Coronary artery (tissue), 2 donors: ENCODE measurements at regions not wholly inside any gene's neighbourhood (a gene's known extent, or its start where the extent isn't known, plus 50 kb on each side); places are given as distances from the start of the nearest gene placed in this dataset.

ENCODE experiments used
- DNase-seq: peaks from one replicate; pipeline ENCODE4 v3.0.0-alpha.2; 2017; ENCODE audit warnings: low spot score
- H3K27ac ChIP-seq, 2 donors: fragments of 200-600 bp; sonication (generic); one replicate each; pipeline ENCODE4 v1.5.1; 2016 to 2019
- H3K4me3 ChIP-seq: fragments of 200-600 bp; sonication (generic); 2 replicates; pipeline ENCODE4 v1.5.1; 2016; ENCODE audit warnings: mild to moderate bottlenecking, moderate library complexity
- CTCF ChIP-seq: fragments of 200-600 bp; sonication (generic); IDR thresholded peaks from one replicate; pipeline ENCODE4 v1.5.1; 2019; ENCODE audit warnings: antibody characterized with exemption

- H3K4me3 ChIP-seq: no peak overlapping the region
- H3K27ac ChIP-seq: no peak overlapping the region
- DNase-seq: no peak
- TF ChIP-seq CTCF: no peak
Observed at GRCh38 chr3:27883266-27883665, 161.1 kb upstream of the EOMES start.

DNA sequence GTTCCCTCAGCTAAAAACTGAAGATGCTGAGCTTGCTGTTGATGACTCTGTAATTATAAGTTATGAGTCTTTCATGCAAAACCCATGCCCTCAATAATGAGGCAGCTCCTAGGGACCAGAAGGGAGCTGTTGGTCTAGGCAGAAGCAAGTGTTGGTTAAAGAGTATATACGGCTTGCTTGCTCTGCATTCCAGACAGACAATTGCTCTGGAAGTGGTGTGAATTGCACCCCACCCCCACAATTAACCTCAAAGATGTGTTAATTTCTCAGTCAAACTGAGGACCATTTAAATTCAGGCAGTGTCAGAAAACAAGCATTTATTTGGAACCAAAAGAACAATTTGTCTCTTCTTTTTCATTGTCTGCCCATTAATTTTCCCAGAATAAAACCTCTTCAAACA is 163.5 kb upstream of the EOMES start:
- no peak for DNase-seq
- Histone ChIP-seq H3K27ac (no peak overlapping the region), H3K4me3 (no peak overlapping the region)
- no peak for TF ChIP-seq CTCF

- Histone ChIP-seq H3K4me3 (no peak overlapping the region), H3K27ac (no peak overlapping the region)
- DNase-seq: no peak
- TF ChIP-seq CTCF: no peak
Observed at GRCh38 chr3:27888562-27888961, 166.4 kb upstream of the EOMES start.

GRCh38 chr3:27889745-27890144 is 167.6 kb upstream of the EOMES start:
- no peak for DNase-seq
- no peak for TF ChIP-seq CTCF
- Histone ChIP-seq H3K27ac (no peak overlapping the region), H3K4me3 (no peak overlapping the region)

- H3K4me3 ChIP-seq: no peak overlapping the region
- H3K27ac ChIP-seq: no peak overlapping the region
- no peak for TF ChIP-seq CTCF
- DNase-seq: no peak
Observed at GRCh38 chr3:27900316-27900715, 178.2 kb upstream of the EOMES start.

- TF ChIP-seq CTCF: no peak
- H3K4me3 ChIP-seq: no peak overlapping the region
- no peak for DNase-seq
- H3K27ac ChIP-seq: no peak overlapping the region
Observed at GRCh38 chr3:27903446-27903845, 181.3 kb upstream of the EOMES start.

DNA sequence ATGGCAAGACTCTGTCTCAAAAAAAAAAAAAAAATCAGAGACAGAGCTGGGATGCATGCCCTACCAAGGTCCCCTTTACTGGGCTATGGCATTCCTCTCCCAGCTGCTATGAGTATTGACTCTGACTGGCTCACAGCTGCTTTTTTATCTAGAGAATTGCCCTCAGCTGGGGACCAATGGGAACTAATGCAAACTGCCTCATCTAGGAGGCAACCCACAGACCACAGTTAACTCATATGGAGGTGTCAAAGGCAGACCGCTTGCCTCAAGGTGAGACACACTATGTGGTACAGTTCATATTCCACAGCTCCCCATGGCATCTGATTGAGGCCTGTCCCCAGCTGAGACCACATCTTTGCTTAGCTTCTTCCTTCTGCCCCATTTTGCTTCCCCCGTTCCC is 183.5 kb upstream of the EOMES start:
- no peak overlapping the region for H3K4me3 ChIP-seq
- H3K27ac ChIP-seq: no peak overlapping the region
- no peak for DNase-seq
- no peak for TF ChIP-seq CTCF
